ENCODE measurements at regions not wholly inside any gene's neighbourhood (a gene's known extent, or its start where the extent isn't known, plus 50 kb on each side); places are given as distances from the start of the nearest gene placed in this dataset.
"Not testable (repeated sequence)": the region's sequence is repeated elsewhere in the genome, so short reads cannot be mapped to it uniquely, and the experiment has no call there.

DNA sequence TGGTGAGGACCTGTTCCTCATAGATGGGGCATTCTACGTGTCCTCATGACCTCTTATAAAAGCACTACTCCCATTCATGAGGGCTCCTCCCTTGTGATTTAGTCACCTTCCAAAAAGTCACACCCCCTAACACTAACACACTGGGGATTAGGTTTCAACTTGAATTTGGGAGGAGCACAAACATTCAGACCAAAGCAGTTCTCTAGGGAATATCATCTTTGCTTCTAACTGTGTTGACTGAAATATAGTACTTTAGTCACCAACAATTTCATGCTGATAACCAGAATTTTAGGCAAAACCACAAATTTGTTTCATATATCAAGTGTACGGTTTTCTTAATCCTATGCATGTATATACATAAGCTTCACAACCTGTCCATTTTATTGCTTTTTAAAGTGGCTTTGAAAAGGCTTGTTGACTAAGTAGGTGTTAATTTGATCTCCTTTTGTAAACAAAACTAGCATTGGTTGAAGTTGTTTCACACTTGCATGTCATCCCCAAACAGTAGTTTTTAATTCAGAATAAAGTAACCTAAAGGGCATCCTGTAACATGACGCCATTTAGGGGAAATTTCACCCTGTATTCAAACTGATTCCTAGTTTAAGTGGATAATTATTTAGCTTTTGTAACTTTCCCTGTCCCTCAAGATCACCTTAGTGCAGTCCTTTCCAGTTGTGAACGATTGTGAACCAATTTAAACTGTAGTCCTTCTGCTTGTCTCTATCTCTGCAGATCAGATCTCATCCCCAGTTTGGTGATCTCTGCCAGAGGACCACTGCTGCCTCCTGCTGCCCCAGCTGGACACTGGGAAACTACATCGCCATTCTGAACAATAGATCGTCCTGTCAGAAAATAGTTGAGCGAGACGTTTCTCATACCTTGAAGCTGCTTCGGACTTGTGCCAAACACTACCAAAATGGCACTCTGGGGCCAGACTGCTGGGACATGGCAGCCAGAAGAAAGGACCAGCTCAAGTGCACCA lies 141.1 kb downstream of the TLR5 start:
- DNase-seq = peak; percentile 41

DNA sequence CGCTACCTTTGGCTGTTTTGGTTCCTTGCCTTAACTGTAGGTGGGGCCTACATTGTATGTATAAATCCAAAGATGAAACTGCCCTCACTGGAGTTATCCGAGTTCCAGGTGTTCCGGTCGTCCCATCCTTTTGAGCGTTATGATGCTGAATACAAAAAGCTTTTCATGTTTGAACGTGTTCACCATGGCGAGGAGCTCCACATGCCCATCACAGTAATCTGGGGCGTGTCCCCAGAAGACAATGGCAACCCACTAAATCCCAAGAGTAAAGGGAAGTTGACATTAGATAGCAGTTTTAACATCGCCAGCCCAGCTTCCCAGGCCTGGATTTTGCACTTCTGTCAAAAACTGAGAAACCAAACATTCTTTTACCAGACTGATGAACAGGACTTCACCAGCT lies 139.5 kb downstream of the TLR5 start:
- DNase-seq = no peak

DNA sequence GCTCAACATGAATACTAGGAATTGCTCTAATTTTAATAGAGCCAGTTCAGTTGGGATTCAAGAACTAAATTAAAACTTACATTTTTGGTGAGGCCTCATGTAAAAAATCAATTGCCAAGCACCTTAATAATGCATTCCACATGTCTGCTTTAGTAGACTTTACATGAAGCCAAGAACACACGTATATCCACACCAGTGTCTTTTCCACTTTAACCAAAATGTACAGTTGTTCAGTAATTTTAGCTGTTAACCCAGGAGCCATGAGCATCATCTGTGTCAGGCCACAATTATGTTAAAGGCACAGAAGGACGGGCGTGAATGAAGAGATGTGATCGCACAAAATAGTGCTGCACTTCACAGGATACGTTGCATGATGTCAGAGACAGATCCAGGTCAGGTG lies 136.7 kb downstream of the TLR5 start:
- DNase-seq = no peak

DNA sequence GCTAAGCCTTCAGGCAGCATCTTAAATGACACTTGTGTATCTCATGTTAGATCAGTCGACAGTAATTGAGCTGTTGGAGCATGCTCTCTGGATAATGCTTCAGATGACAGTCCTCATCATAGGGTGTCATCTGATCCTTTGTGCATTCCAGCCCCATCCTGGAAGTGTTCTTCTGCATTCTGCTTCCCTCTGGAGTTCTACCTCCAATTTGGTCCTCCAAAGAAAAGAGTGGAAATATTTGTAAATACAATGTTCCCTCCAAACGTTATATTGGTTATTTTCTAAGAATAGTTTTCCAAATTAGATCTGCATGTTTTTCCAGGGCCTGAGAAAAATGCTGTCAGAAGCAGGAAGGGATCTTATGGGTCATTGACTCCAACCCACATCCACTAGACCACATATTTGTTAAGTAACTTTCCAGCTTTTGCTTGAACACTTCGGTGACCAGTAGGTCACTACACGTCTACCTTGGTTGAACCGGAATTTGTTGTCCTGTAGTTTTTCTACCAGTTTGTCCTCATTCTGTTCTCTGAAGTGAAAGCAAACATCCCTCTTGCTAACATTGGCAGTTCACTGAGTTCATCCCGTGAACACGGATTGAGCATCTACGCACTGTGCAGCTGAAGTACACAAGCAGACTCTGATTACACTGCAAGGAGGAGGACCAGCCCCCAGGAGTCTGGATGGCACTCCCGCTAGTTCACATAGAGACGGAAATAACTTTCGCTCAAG lies 136.0 kb downstream of the TLR5 start:
- DNase-seq = no peak

DNA sequence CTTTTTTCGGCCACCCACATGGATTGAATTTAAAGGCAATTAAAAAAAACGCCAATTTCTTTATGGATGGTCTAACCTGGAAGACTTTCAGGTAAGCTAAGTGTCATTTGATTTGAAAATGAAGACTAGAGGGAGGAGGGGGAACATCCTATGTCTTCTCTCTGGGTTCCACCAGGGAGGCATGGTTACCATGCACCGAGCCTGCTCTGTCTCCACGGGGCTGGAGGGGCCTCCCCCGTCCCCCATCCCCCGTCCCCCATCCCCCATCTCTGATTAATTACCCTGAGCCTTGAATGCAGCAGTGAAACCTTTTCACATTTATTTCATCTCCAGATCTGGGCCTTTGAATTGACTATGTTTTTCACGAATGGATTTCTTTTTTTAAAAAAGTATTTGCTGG lies 135.1 kb downstream of the TLR5 start:
- no peak for DNase-seq

DNA sequence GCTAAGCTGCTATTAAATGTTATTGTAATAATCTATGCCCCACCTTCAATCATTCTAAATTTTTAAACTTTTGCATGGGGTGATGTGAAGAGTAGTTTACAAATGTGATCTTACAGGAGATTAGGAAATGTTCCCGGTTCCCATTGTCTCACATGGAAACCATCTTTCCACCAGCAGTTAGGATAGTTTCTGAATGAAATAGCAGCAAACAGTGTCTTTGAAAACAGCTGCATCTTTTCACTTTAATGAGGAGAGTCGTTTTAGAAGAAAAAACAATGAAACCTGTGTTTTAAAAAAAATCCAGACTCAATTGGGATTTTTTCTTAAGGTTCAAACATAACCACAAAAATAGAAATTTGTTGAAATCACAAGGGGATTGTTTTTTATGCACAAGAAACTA lies 134.2 kb downstream of the TLR5 start:
- no peak for DNase-seq

DNA sequence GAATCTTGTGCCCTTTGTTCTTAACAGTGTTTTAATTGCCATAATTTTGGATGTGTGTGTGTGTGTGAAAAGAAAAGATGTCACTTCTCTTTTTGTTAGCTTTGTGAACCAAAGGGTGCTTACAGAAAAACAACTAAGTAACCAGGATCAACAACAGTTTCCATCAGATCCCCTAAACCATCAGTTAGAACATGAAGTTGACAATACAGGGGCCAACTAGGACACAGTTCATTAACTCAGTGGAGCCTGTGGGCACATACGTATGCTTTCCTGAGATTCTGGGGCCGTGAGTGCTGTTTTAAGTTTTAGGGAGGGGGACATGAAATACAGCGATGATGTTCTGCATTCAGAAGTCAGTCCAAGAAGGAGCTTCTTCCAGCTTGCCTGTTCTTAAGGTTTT lies 133.6 kb downstream of the TLR5 start:
- DNase-seq = no peak

DNA sequence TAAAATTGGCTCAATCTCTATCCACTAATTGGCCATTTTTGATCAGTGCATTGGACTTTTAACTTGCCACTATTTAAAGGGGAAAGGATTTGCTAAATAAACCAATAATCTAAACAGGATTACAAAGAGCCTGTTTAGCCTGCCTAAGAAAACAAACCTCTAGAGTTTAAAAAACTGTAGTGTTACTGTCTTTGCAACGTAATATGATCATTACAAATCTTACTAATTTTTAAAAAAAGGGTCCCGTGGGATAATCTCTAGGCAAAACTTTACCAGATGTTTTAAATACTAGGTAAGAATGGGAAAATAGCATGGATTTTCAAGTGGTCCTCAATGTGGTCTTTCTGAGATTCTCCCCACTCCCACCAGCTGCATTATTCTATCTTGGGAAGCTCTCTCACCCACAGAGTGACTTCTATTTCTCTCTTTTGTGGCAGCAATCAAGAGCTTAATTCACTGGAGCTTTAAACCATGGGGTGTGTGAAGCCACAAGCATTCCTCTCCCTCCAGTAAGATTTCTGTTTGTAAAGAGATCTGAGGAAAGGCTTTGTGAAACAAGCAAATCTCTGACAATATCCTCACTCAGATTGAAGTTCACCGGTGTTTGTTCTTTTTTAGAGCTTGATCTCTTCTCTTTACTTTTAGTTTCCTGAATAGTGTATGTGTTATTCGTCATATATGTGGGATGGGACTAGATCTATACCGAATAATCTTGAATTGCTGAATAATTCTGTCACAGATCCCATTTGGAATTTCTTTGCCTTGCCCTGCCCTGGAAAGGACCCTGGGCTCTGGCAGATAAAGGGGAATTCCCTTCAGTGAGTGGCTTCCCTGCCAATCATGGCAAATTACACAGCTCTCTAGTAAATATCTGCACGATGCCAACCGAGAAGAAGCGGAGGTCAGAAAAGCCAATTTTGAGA lies 132.2 kb downstream of the TLR5 start:
- no peak for DNase-seq

DNA sequence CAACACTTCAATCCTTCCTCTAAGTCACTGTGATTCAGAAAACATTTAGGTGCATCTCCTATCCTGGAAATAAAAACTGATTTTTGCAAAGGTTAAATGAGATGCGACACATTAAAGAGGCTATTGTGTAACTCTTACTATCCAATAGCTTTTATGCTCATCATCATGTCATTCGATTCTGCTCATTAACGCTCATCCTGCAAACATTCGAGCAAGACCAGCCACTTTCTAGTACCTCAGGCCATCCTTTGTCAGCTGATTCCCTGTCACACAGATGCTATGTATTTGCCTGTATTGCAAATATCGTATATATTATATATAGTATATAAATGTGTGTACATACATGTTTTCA lies 131.6 kb downstream of the TLR5 start:
- no peak for DNase-seq

DNA sequence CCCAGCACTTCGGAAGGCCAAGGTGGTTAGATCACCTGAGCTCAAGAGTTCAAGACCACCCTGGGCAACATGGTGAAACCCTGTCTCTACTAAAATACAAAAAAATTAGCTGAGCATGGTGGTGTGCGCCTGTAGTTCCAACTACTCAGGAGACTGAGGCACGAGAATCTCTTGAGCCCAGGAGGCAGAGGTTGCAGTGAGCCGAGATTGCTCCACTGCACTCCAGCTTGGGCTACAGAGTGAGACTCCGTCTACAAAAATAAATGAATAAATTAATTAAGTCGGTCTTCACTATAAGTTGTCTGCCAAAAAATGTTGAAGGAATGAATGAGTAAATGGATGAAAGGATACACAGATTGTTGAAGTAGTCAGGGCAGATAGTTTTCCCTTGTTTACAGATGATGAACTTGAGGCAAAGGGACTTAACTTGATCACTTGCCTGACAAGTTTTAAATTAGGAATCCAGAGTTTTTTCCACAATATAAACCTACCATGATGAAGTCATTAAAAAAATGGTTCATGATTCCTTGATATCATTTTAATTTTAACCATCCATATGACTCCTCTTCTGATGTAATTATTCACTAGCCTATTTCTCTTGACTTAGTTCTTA lies 130.8 kb downstream of the TLR5 start:
- DNase-seq = no peak

DNA sequence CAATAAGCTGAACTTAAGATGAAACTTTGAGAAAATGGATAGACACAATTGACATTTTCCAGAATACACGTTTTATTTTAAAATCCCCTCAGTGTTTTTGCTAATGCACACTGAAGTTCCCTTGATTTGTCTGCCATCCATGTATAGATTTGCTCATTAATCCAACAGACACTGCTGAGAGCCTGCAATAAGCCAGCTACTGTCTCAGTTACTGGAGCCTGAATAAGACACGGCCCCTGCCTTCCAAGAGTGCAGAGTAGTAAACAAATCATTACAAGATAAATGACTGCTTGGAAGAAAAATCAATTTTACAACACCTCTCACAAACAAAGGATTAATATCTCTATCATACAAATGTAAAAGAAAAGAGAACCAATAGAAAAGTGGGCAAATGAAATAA lies 130.1 kb downstream of the TLR5 start:
- no peak for DNase-seq

DNA sequence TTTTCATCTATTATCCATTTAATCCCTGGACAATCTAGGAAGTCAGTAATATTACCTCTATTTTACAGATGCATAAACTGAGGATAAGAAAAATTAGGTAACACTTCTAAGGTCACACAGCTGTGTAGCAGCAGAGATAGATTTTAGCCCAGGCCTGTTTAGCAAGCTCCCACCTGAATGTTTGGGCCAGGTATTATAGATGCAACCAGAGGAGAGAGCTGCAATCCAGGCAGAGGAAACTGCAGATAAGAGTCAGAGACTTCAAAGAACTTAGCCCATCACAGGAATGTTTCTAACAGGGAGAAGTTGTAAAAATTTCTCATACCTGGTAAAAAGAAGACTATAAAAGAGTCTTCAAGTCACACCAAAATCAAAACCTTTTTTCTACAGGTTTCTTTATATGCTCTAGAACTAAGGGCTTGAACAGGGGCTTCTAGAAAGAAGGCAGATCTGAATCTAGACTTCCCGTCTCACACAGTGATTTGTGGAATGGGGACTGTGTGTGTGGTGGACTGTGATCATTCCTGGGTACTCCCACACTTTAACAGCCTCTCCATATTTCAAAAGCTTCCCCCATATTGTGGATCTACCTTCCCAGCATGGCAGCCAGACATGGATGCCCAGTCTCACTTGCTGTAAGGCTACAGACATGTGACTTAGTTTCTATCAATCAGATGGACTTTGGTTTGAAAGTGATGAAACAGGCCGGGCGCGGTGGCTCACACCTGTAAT lies 128.7 kb downstream of the TLR5 start:
- no peak for DNase-seq

DNA sequence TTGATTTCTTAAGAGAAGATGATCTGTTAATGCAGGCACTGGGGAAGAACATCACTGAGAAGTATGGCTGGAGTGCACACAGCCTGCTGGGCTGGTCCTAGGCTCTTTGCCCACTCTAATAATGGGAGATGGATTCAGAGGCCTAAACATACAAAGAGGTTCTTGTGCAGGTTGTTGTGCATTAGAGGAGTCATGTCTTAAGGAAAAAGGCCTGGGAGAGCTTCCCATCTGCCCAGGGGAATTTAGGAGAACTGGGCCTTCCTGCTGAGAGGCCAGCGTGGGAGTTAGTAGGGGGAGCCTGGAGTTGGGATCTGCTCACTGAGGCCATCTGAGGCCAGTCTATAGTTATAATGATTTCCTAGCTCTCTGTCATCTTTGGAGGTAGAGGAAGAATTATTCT lies 126.7 kb downstream of the TLR5 start:
- DNase-seq = no peak

DNA sequence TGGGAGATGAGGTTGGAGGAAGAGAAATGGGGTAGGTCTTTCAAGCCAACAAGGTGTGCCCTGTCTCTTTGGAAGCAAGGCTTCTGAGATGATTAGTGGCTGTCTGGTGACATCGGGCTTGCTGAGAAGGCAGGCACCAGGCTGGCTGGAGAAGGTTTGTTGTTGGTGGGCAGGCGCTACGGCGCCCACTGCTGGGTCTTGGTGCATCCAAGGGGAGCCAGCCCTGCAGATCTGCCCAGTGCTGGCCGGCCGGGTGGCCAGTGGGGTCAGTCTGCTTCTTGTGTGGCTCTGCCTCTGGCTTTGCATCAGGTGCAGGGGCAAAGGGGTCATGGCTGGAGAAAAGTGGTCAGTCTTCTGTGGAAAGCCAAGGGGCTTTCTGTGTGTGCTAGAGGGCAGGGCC lies 126.2 kb downstream of the TLR5 start:
- DNase-seq = no peak

DNA sequence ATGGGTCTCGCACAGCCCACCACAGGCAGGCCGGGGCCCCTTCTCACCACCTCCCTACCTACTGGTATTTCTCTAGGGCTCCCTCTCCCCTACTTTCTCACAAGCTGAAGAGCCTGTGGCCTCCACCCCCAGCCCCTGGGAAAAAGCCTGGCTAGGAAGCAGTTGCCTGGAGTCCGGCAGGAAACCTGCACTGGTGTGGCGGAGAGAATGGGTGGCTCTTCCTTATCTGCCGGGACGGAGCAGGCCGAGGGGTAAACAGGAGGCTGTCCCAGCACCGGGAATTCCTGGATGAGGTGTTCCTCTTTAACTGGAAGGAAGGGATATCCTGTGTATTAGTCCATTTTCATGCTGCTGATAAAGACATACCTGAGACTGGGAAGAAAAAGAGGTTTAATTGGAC lies 125.8 kb downstream of the TLR5 start:
- DNase-seq = no peak

DNA sequence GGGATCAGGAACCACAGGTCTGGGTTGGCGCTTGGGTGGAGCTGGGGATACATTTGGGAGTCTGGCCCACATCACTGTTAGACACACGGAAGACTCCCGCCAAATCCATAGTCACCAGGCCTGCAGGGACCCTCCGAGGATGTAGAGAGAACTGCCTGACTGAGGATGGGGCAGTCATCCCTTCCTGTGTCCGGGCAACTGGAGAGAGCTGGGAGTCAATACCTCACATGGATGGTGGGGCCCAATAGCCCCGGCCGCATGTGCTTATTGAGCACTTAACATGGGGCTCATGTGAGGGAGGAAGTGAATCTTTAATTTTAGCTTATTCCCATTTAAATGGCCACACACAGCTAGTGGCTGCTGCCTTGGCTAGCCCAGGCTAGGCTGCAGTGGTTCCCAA lies 124.5 kb downstream of the TLR5 start:
- no peak for DNase-seq

DNA sequence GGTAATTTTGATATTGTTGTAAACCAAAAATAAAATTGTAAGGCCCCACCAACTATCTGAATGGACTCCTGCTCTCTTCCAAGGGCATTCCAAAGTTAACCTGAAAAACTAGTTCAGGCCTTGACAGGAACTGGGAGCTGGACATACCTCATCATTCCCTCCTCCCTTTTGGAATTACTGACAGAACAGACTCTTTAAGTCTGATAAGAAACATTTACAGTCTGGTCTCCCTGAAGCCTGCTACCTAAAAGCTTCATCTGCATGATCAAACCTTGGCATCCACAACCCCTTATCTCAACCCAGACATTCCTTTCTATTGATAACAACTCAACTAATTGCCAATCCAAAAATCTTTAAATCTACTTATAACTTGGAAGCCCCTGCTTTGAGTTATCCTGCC lies 123.8 kb downstream of the TLR5 start:
- no peak for DNase-seq

DNA sequence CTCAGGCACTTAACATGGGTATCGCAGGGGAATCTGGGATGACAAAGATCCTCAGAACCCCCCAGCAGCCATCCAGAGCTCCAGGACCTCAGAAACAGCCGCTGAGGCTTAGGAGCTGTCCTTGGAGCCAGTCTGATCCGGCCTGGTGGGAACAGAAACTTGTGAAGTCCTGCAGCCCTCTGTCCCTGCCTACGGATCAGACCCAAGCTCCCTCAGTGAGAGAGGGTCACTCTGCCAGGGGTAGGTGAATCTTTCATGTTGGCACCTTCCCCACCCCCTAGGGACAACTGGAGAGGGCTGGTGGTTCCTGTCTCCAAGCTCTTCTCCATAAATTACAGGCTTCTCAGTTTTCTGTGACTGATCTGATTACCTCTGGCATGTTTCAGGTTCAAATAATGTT lies 122.3 kb downstream of the TLR5 start:
- no peak for DNase-seq

DNA sequence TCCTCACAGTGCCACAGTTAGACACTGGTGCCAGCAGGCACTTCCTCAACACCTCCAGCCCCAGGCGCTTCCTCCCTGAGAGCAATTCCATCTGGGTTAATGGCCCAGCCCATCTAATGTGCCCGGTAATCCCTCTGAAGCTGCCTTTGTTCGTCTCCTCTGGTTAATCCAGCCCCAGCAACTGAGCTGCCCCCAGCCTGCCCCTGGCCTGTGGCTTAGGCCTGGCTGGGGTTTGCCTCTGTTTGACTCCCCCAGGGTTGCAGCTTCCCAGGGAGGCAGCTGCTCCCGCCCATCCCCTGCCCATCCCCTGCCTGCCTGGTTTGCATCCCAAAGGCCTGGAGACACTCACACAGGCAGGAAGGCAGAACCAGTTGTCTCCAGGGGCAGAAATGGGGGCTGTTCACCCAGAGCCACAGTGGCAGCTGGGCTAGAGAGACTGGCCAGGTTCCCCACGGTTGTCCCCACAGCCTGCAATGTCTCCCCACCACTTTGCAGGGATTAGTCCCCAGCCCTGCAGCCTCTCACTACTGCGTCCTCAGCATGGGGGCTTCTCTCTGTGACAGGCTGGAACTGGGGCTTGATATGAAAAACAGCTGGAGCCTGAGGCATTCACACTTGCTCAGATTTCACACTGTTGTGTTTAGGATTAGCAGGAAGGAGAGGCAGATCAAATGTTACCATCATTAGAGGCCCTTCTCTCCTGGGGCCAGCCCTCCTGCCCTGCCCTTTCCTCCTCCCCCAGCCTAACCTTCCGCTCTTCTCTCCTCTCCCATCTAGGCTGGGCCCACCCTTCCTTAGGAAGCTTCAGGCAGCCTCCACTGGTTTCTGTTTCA lies 120.2 kb downstream of the TLR5 start:
- DNase-seq = no peak

DNA sequence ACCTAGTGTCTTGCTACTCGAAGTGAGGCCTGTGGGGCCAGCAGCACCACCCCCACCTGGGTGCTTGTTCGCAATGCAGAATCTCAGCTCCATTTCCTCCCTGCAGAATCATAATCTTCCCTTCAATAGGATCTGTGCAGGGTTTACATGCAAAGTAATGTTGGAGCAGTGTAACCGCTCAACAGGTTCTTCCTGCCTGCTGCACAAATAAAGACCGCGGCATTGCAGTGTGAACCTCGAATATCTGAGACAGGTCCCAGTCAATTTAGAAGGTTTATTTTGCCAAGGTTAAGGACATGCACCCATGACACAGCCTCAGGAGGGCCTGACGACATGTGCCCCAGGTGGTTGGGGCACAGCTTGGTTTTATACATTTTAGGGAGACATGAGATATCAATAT lies 119.2 kb downstream of the TLR5 start:
- DNase-seq = no peak

DNA sequence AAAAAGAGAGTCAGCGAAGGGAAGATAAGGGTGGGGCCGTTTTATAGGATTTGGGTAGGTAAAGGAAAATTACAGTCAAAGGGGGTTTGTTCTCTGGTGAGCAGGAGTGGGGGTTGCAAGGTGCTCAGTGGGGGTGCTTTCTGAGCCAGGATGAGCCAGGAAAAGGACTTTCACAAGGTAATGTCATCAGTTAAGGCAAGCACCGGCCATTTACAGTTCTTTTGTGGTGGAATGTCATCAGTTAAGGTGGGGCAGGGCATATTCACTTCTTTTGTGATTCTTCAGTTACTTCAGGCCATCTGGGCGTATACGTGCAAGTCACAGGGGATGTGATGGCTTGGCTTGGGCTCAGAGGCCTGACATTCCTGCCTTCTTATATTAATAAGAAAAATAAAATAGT lies 118.6 kb downstream of the TLR5 start:
- not testable (repeated sequence) for DNase-seq
